ENCODE measurements at regions not wholly inside any gene's neighbourhood (a gene's known extent, or its start where the extent isn't known, plus 50 kb on each side); places are given as distances from the start of the nearest gene placed in this dataset.
"Not testable (repeated sequence)": the region's sequence is repeated elsewhere in the genome, so short reads cannot be mapped to it uniquely, and the experiment has no call there.

- no peak for DNase-seq
Measured at GRCh38 chr6:134665029-134665723, 284.7 kb downstream of the ALDH8A1 start.

GRCh38 chr6:134663800-134664535, 285.9 kb downstream of the ALDH8A1 start:
- no peak for DNase-seq

GRCh38 chr6:134663356-134663755, 286.5 kb downstream of the ALDH8A1 start:
- DNase-seq = no peak

- no peak for DNase-seq
Measured at GRCh38 chr6:134662077-134662700, 287.7 kb downstream of the ALDH8A1 start.

- DNase-seq = not testable (repeated sequence)
Measured at GRCh38 chr6:134659885-134660284, 290.0 kb downstream of the ALDH8A1 start.

- DNase-seq = no peak
Measured at GRCh38 chr6:134658596-134658995, 291.3 kb downstream of the ALDH8A1 start.

GRCh38 chr6:134657751-134658527, 292.0 kb downstream of the ALDH8A1 start:
- DNase-seq = no peak

- no peak for DNase-seq
Measured at GRCh38 chr6:134657343-134657742, 292.6 kb downstream of the ALDH8A1 start.

GRCh38 chr6:134654751-134655150, 295.1 kb downstream of the ALDH8A1 start:
- no peak for DNase-seq

GRCh38 chr6:134651519-134651918, 298.4 kb downstream of the ALDH8A1 start:
- DNase-seq = no peak

- DNase-seq = no peak
Measured at GRCh38 chr6:134647861-134648260, 302.0 kb downstream of the ALDH8A1 start.

- DNase-seq = no peak
Measured at GRCh38 chr6:134642819-134643218, 307.1 kb downstream of the ALDH8A1 start.

- no peak for DNase-seq
Measured at GRCh38 chr6:134642279-134642678, 307.6 kb downstream of the ALDH8A1 start.

GRCh38 chr6:134640975-134641429, 308.9 kb downstream of the ALDH8A1 start:
- DNase-seq = peak; percentile 66

GRCh38 chr6:134640229-134640628, 309.7 kb downstream of the ALDH8A1 start:
- no peak for DNase-seq

- DNase-seq = no peak
Measured at GRCh38 chr6:134637847-134638437, 312.0 kb downstream of the ALDH8A1 start.

- no peak for DNase-seq
Measured at GRCh38 chr6:134637282-134637681, 312.6 kb downstream of the ALDH8A1 start.

GRCh38 chr6:134636186-134636799, 313.6 kb downstream of the ALDH8A1 start:
- peak; percentile 70 for DNase-seq

- DNase-seq = no peak
Measured at GRCh38 chr6:134634966-134635365, 314.9 kb downstream of the ALDH8A1 start.

- no peak for DNase-seq
Measured at GRCh38 chr6:134634466-134634865, 315.4 kb downstream of the ALDH8A1 start.

- not testable (repeated sequence) for DNase-seq
Measured at GRCh38 chr6:134632982-134633940, 315.3 kb upstream of the SGK1 start.
